GM18498 (cell line): ENCODE measurements at regions not wholly inside any gene's neighbourhood (a gene's known extent, or its start where the extent isn't known, plus 50 kb on each side); places are given as distances from the start of the nearest gene placed in this dataset.
"Not testable (repeated sequence)": the region's sequence is repeated elsewhere in the genome, so short reads cannot be mapped to it uniquely, and the experiment has no call there.

Experiments
- ATAC-seq: cut with Tn5 transposase; IDR thresholded peaks from one replicate; pipeline ENCODE4 v1.9.1; 2021; ENCODE audit warnings: mild to moderate bottlenecking, moderate library complexity; ENCODE audit not compliant: unreplicated experiment

DNA sequence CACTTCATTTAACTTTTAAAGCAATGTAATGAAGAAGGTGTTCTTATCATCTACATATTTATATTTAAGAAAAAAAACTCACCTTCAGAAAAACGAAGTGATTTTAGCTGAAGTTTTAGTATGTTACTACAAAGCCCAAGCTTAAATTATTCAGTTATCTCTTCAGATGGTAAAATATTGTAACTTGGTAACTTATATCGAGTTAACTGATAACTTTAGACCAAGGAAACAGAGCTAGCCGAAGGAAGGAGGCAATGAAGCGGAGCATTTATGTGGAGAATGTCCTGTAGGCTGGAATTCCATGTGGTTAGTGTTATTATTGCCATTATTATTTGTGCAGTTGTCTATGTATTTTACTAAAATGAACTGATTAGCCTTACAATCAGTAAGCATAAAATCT is 1102.1 kb upstream of the LCORL start:
- no peak for ATAC-seq

DNA sequence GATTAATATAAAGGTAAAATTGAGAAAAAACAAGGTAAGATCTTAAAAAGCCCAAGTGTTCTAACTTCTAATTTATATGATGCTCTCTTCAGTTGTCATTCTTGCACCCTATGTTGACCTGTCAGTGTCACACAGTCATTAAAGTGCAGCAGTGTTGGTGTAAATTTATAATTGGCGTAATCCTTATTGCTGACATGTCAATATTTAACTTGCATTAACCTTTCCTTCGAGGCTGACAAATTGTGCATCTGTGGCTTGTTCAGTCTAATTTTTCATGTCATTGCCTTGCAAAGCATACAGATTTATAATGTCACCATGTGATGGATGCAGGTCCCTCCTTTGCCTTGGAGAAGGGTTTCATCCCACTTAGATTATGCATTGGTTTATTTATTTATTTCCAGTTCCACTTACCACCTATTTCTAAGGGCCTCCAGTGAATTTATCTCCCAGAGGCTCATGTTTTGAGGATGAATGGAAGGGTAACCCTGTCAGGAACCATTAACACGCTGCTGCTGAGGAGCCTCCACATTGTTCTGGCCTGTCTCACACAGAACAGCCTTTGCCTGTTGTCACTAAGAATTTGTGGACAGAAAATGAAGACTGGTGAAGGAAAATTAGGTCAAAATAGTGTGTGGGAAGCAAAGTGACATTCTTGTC is 1098.5 kb upstream of the LCORL start:
- ATAC-seq: no peak

DNA sequence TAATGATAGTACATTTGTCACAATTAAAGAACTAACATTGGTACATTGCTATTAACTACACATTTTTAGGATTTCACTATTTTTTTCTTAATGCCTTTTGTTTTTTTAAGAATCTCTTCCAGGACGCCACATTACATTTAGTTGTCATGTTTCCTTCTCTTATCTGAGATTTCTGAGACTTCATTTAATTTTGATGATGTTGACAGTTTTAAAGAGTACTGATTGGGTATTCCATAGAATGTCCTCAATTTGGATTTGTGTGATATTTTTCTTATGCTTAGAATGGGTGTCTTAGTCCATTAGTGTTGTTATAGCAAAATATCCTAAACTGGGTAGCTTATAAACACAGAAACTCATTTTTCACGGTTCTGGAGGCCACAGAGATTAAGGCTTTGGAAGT is 1095.5 kb upstream of the LCORL start:
- ATAC-seq: no peak

DNA sequence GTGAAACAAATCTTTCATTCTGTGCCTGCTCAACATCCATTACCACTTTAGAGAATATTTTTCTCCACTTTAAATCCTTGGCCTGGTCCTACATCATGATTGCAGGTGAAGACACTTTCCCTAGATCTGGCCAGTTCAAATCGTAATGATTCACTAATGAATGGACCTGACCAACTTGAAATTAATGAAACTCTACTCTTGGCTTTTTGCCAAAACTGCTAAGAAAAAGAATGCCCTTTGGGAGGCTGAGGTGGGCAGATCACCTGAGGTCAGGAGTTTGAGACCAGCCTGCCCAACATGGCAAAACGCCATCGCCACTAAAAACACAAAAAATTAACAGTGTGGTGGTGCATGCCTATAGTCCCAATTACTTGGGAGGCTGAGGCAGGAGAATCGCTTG is 1082.6 kb upstream of the LCORL start:
- no peak for ATAC-seq

DNA sequence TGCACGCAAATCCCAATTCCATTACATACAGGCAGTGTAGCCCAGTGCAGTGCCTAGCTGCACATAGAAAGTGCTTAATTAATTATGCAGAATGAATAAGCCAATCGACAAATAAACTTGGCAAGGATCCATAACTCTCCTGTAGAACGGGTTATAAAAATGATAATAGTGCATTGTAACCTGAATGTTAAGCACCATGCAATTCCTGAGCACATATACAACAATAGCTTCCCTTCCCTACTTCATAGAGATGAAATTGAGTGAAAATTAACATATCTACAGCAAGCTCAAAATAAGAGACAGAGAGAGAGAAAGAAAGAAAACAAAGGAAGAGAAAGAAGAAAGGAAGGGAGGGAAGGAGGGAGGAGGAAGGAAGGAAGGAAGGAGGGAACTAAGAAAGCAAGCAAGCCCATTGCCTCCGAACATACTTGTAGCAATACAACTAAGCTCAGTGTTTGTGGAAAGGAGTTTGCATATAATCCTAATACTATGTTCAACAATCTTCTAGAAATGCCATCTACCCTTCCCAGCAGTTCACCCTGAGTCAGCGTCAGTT is 1074.0 kb upstream of the LCORL start:
- no peak for ATAC-seq

DNA sequence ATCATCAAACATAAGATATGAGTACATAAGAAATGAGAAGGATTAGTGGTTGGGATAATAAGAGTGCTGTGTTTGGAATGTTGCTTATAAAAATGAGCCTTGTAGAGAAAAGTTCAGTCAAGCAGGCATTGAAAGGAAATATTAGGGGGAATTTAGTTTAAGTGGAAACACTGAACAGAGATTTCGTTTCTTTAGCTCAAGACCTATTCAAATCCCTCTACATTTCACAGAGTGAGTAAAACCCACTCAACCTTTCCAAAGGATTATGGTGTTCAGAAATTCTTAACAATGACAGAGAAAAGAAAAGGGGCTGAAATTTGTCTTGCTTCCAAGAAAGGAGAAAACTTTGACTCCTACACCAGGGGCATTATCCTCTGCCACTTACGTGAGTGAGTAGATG is 1072.4 kb upstream of the LCORL start:
- no peak for ATAC-seq

DNA sequence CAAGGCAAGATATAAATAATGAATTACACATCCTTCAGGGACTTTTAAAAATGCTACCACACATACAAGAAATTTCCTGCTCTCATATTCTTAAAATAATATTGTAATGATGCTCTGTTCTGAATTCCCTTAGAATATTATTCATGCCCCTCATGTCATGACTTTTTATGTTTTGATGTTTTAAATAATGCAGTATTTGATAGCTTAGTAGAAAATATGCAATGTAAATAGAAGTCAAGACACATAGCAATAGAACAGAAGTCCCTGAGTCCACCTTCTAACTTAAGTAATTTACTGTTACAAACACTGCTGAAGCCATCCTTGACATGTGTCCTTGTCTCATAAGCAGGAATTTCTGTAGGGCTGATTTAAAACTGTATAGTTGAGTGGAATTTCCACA is 1071.2 kb upstream of the LCORL start:
- ATAC-seq: no peak

DNA sequence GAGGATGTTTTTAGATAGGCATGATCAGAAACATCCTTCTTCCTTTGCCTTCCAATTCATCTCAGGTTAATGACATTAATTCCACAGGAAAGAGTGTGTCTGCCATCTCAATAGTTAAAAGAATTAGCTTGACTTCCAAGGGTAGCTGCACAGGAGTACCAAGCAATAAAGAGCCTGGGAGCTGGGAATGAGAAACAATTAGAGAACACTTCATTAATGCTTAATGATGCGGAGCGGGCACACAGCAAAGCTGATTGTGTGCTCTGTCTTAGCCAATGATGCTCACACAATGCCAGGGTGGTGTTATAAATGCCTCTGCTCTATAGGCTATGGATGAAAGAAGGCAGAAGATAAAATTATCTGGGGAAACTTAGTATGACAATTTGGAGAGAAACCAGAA is 1052.5 kb upstream of the LCORL start:
- ATAC-seq: no peak

DNA sequence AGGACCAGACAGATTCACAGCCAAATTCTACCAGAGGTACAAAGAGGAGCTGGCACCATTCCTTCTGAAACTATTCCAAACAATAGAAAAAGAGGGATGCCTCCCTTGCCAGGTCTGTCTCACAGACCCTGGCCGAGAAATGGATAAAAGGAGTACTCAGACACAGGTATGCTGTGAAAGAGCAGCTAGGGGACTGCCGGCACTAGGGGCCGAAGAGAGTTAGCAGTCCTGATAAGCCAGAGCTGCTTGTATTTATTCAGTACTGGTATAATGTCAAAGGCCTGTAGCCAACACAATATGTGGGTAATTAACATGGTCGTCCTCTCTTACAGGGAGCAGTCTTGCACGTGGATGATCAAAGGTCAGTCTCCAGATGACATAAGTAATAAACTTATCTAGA is 1042.1 kb upstream of the LCORL start:
- ATAC-seq: no peak

DNA sequence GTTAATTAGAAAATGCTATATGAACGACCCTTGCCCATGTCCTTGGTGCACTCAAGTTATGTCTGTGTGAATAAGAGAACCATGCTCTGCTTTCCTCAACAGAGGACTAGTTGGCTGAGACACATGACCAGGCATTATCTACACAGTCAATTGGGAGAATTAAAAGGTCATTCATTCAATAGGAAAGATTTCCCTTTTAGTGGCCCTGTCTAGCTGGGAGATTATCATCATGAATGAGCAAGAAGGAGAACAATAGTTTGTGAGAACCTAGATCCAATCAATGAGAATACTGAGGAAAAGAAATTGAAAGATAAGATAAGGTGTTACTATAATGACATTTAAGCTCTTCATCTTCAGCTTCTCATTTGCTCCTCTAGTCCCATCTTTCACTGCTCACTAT is 1033.4 kb upstream of the LCORL start:
- ATAC-seq: no peak

DNA sequence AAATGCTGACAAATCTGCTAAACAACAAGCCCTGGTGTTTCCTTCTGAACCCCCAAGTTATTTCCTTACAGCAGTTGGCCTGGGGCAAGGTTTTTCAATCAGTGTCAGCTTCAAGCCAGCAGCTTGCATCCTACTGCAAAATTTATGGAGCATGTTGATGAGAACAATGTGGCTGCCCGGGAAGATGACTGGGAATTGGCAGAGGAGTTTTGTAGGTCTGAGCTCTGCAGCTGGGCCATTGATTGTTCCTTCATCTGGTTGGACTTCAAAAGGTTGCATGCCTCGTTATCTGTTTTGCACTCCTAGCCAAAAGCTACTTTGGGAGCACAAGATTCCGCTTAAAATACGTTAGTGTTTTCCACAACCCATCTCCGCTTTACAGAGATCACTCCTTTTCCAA is 1030.3 kb upstream of the LCORL start:
- no peak for ATAC-seq

DNA sequence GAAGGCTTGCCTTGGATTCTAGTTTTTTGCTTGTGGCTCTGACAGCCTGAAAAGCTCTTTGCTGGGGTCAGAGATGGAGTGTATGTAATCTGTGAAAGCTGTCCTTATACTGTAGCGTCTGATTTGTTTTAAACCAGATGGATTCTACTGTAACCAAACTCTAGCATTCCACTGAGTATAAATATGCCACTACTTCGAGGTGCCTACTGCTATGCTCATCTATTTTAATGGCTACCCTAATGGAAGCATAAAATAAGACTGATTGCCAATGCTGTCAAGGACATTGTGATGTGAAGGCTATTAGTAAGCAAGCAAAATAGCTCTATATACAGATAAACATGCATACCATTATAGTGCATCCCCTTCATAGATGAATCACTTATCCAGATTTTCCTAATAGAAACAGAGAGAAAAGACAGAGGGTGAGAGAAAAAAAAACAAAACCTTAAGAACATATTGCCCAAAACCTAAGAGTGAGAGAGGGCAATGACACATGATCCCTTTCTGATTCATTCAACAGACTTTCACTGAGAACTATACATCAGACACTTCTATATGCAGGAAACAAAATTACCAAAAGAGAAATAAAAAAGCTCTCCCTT is 1025.8 kb upstream of the LCORL start:
- ATAC-seq: no peak

DNA sequence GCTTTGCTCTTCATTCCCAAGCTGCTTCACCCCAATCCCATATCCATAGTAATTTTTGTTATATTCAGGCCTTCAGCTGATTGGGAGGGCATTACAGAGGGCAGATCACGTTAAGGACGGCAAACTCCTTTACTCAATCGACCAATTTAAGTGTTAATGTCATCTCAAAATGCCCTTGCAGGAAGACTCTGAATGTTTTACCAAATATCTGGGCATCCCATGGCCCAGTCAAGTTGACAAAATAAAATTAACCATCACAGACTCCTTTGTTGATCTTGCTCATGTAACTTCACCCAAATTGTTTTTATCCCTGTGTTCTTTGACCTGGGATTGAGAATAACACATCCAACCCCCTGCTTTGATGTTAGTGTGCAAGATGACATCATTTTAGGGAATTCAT is 1018.3 kb upstream of the LCORL start:
- ATAC-seq: no peak

DNA sequence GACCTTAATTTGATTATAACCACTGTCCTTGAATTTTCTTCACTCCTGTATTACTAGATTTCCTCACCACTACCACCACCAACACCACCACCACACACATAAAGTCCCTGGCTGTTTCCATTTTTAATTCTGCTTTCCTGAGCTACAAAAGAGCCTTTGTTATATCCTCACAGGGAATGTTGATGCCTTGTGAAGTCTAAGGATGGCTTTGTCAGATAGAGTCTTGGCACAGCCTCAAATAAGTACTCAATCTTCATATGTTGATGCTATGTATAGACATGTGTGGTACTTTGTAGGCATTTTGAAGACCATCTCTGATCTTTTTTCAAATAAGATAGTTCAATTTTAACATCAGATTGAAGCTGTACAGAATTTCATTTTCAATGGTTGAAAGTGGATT is 1016.7 kb upstream of the LCORL start:
- ATAC-seq: no peak

DNA sequence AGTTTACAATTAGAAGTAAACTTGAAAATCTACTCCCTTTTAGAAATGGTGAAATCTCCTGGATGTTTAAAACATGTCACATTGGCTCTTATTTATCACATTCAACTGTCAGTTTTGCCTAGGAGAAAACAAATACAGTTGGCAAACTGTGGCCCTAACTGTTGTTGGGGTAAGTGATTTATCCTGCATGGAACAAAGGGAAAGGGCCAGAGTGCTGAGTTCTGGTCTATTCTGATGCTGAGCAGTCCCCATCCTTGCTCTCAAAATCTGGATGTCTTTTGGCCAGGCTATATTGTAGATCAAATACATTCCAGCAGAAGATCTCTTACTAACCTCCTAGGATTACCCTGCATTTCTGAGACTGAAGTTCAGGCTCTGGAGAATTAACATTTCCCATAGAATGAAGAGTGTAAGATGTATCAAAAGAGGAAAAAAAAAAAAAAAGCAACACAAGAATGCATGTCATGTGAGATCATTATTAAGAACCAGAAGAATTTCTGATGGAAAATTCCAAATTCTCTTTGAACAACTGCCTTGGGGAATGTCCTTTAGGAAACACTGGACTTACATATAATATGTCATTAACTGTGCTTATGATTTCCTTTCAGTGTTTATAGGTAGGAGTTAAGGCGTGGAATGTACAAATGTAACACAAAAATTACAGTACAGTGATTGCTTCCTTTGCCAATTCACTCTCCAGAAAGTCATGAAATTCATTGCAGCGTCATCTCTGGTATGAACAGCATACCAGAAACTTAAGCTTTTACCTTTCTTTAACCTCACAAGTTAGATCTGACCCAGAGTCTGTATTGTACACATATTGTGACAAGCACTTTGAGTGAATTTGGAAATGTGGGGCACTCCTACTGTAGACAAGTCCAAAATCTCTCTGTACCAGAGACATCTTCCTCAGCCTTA is 1012.5 kb upstream of the LCORL start:
- no peak for ATAC-seq

DNA sequence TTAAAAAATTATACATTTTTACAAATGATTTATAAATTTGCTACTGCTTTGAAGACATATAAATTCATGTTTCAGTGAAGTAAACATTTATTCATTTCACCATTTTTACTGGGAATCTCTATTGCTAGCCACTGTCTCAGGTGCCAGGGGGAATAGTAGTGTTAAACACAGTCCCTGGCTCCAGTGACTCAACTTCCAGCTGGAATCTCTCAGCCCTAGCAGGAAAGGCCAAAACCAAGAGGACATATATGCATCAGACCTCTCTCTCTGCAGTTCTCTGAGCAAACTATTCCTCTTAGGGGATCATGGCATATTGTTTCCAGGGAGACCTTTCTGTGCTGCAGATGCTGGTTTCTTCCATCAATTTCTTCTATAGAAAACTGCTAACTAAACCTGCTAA is 1009.0 kb upstream of the LCORL start:
- ATAC-seq: no peak

DNA sequence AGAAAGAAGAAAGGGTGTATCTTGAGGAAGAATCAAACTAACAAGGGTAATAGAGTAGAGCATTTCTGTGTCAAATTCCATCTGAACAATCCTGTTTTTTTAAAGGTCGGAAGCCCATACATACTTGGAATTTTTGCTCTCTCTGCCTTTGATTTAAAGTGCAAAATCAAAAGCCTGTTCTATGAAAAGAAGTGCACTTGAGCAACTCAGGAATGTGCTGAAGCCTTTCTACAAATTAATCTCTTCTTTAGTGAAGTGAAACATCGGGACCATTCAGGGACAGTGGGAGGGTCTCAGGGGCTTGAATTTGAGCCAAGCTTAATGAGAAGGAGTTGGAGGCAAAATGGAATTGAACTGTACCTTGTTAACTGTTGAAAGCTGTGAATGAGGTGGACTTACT is 1008.5 kb upstream of the LCORL start:
- ATAC-seq: no peak

DNA sequence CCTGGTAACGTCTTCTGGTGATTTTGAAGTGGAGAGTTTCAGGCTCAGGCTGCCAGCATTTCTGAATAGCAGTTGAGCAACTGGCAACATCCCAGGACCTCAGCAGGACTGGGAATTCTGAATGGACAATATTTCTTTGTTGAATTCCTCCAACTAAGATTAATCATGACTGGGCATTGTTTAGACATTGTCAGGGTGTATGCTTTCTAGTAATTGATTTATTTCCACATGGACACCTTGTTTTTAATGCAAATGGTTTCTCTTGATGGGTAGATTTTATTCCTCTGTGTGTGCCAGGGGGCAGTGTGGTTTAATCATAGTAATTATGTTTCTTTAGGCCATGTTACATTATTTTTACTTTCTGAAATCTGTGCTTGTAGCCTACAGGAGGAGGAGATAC is 1004.7 kb upstream of the LCORL start:
- no peak for ATAC-seq

DNA sequence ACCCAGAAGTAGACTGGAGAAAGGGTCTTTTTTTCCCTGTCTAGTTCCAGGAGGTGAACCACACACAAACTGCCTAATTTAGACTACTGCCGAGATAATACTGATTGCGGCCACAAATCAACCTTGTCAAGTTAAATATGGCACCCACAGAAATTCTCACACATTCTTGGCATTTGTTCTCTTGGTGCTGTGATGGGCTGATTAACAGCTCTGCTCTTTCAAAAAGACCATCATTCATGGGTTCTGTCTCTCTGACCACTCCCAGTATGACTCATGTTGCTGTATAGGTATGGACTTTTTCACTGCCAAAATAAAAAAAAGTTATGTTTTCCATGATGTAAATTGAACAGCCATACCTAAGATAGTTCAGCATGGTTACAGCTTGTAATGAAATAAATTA is 1003.5 kb upstream of the LCORL start:
- no peak for ATAC-seq

DNA sequence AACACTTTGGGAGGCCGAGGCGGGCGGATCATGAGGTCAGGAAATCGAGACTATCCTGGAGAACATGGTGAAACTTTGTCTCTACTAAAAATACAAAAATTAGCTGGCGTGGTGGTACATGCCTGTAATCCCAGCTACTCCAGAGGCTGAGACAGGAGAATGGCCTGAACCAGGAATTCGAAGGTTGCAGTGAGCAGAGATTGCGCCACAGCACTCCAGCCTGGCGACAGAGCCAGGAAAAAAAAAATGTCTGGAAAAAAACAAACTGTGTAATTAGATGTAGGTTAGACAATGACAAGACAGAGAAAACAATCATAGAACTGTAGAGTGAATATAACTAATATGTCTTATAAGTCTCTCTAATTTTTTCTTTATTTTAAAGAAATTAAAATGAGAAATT is 1002.5 kb upstream of the LCORL start:
- no peak for ATAC-seq

DNA sequence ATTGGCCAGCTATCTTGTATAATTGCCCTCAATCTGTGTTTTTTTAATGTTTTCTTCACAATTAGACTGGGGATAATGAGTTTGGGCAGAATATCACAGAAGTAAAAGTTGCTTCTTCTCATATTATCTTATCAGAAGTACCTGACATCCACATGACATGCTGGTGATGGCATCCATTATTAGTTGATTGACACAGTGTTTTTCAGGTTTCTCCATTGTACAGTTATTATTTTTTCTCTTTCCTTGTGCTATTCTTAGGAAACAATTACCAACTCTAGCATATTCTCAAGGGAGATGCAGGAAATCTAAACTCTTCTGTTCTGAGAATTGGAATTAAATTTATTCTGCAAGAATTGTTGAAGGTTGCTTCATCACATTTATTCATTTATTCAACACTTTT is 1000.1 kb upstream of the LCORL start:
- ATAC-seq: no peak

DNA sequence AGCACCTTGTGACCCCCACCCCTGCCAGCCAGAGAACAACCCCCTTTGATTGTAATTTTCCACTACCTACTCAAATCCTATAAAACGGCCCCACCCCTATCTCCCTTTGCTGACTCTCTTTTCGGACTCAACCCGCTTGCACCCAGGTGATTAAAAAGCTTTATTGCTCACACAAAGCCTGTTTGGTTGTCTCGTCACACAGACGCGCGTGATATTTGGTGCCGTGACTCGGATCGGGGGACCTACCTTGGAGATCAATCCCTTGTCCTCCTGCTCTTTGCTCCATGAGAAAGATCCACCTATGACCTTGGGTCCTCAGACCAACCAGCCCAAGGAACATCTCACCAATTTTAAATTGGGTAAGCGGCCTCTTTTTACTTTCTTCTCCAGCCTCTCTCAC is 995.0 kb upstream of the LCORL start:
- ATAC-seq: not testable (repeated sequence)
